Duodenal mucosa (tissue), 2 donors: ENCODE measurements at regions not wholly inside any gene's neighbourhood (a gene's known extent, or its start where the extent isn't known, plus 50 kb on each side); places are given as distances from the start of the nearest gene placed in this dataset.

ENCODE experiments used
- H3K27ac ChIP-seq: one replicate; pipeline ENCODE4 v1.7.0; 2013; ENCODE audit warnings: low read depth, low read length
- H3K27me3 ChIP-seq, 2 donors: one replicate each; pipeline ENCODE4 v1.7.0; 2013; ENCODE audit warnings: low read length in 2 of 2, control low read depth in 1 of 2; ENCODE audit not compliant: insufficient read depth in 2 of 2, control insufficient read depth in 1 of 2
- H3K36me3 ChIP-seq, 2 donors: one replicate each; pipeline ENCODE4 v1.7.0; 2013; ENCODE audit warnings: low read length in 2 of 2, control low read depth in 1 of 2; ENCODE audit not compliant: insufficient read depth in 2 of 2, control insufficient read depth in 1 of 2
- H3K4me1 ChIP-seq, 2 donors: one replicate each; pipeline ENCODE4 v1.7.0; 2013; ENCODE audit warnings: low read length in 2 of 2, control low read depth in 1 of 2; ENCODE audit not compliant: insufficient read depth in 2 of 2, control insufficient read depth in 1 of 2
- H3K4me3 ChIP-seq, 2 donors: one replicate each; pipeline ENCODE4 v1.7.0; 2013; ENCODE audit warnings: low read length in 2 of 2, low read depth in 1 of 2
- H3K9ac ChIP-seq, 2 donors: one replicate each; pipeline ENCODE4 v1.7.0; 2013; ENCODE audit warnings: low read length in 2 of 2, low read depth in 1 of 2
- H3K9me3 ChIP-seq, 2 donors: one replicate each; pipeline ENCODE4 v1.7.0; 2013; ENCODE audit warnings: low read length in 2 of 2, control low read depth in 1 of 2; ENCODE audit not compliant: control insufficient read depth in 1 of 2

DNA sequence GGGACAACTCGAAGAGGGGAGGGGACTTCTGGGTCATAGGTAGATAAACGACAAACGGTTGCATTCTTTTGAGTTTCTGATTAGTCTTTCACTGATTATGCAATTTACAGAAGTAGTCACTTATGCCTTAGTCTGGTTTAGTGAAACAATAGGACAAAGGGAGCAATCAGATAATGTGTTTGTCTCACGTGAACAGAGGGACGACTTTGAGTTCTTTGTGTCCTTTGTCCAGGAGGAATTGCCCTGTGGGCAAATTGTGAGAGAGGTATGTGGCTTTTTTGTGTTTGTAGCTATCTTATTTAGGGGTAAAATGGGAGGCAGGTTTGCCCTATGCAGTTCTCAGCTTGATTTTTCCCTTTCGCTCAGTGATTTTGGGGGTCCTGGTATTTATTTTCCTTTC lies 362.9 kb upstream of the PCDH20 start:
- Histone ChIP-seq H3K27me3 (no peaks in the 10 kb centered on the region), H3K36me3 (no peaks in the 10 kb centered on the region), H3K27ac (no peak overlapping the region), H3K9ac (no peak overlapping the region), H3K4me3 (no peak overlapping the region), H3K9me3 (no peaks in the 10 kb centered on the region), H3K4me1 (no peaks in the 10 kb centered on the region)

DNA sequence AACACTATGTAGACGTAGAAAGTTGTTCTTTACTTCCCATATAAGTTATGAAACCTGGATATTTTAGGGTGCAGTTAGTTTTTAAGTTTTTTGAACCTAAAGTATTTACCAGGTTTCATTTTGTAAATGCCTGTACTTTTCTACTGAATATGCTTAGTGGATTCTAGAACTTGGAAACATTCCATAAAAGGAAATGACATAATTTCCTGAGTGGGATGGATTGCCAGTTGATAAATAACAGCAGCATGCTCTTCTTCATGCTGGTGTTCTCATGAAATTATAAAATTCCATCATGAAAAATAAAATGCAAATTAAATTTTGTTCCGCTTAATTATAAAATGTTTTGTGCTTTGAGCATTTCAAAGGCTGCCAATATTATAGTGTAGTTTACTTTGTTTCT lies 362.2 kb upstream of the PCDH20 start:
- no peaks in the 10 kb centered on the region for H3K27me3 ChIP-seq
- no peak overlapping the region for H3K9ac ChIP-seq
- no peak overlapping the region for H3K27ac ChIP-seq
- no peaks in the 10 kb centered on the region for H3K9me3 ChIP-seq
- H3K36me3 ChIP-seq: no peaks in the 10 kb centered on the region
- no peak overlapping the region for H3K4me3 ChIP-seq
- no peaks in the 10 kb centered on the region for H3K4me1 ChIP-seq

DNA sequence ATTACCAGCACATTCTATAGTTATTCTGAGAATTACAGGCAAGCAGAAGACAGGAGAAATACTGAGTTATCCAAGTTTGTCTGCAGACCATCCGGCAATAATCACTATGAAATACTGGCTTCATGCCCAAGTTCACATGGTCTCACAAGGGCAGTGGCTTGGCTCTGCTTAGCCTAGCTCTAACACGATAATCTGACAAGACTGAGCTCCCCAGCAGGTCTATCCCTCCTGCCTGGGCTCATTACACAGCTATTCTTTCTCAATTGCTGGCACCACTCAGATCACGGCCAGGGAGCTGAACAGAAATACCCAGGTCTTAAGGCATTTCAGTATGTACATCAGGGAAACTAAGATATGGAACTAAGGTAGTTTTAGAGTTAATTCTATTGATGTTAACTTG lies 361.6 kb upstream of the PCDH20 start:
- H3K4me3 ChIP-seq: no peak overlapping the region
- no peaks in the 10 kb centered on the region for H3K36me3 ChIP-seq
- H3K4me1 ChIP-seq: no peaks in the 10 kb centered on the region
- no peaks in the 10 kb centered on the region for H3K9me3 ChIP-seq
- H3K27me3 ChIP-seq: no peaks in the 10 kb centered on the region
- H3K9ac ChIP-seq: no peak overlapping the region
- H3K27ac ChIP-seq: no peak overlapping the region

DNA sequence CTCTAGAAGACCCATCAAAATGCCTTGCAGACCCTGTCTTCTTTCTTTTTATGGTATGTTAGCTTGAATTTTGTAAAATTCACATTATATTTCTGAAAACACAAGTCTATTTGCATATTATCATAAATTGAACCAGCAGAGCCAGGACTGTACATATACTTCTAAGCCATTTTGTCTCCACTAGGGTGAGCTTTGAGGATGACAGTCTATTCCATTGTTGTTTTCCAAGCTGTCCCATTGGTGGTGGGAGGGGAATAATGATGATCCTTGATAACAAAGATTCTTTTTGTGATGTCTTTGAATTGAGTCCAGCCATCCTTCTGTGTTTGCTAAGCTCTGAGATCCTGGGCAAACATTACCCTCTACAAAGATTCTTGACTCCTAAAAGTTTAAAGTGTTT lies 359.3 kb upstream of the PCDH20 start:
- Histone ChIP-seq H3K27ac (no peak overlapping the region), H3K9me3 (no peaks in the 10 kb centered on the region), H3K4me3 (no peak overlapping the region), H3K9ac (no peak overlapping the region), H3K27me3 (no peaks in the 10 kb centered on the region), H3K4me1 (no peaks in the 10 kb centered on the region), H3K36me3 (no peaks in the 10 kb centered on the region)

DNA sequence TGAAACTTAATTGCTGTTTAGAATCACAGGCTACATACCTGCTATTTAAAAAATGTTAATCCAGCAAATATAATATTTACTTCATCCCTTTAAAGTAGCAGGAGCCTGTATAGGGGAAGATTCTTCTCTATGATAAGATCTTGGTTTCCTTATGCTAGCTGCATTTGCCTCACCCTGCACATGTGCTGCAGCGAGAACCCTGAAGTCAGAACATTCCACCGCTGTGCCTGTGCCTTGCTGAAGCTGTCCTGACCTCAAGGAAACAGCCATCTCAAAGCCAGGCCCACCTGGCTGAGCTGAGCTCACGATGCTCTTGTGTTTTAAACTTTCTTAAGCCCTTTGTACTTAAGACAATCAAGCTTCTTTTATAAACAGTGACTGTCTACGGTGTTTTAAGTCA lies 355.0 kb upstream of the PCDH20 start:
- no peak overlapping the region for H3K4me3 ChIP-seq

DNA sequence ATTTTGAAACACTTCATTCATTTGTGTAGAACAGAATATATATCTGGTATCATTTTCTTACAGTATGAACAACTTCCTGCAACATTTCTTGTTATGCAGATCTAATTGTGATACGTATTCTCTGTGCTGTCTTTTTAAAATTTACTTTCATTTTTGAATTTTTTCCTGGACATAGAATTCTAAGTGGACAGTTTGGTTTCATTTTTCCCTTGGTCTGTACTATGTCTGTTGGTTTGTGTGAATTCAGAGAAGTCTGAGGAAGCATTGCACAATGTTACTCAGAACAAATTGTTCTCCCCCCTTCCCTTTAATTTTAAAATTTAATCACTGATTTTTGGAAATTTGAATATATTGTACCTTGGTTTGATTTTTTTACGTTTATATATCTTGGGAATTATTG lies 352.5 kb upstream of the PCDH20 start:
- H3K4me1 ChIP-seq: no peaks in the 10 kb centered on the region
- no peaks in the 10 kb centered on the region for H3K27me3 ChIP-seq
- no peak overlapping the region for H3K27ac ChIP-seq
- no peak overlapping the region for H3K9ac ChIP-seq
- no peak overlapping the region for H3K4me3 ChIP-seq
- H3K9me3 ChIP-seq: no peaks in the 10 kb centered on the region
- no peaks in the 10 kb centered on the region for H3K36me3 ChIP-seq

More for the DNA sequence above, 355.0 kb upstream of the PCDH20 start:
- Histone ChIP-seq H3K27ac (no peak overlapping the region), H3K27me3 (no peaks in the 10 kb centered on the region), H3K4me1 (no peaks in the 10 kb centered on the region), H3K9ac (no peak overlapping the region), H3K9me3 (no peaks in the 10 kb centered on the region), H3K36me3 (no peaks in the 10 kb centered on the region)

DNA sequence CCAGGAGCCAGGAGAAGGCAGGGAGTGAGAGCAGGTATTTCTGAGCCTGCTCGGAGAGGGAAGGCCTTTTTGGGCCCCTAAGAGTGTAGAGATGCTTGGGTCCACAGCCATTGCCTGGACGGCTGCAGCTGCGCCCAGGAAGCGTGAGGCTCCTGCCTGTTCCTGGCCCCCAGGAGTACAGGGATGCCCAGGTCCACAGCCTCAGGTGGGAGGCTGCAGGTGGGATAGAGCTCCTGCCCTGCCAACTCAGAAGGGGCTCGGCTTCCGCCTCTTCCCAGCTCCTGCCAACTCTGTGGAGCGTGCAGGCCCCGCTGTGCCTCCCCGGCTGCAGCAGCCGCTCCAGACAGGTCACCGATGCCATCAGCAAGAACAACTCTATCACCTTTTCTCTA lies 351.0 kb upstream of the PCDH20 start:
- no peaks in the 10 kb centered on the region for H3K36me3 ChIP-seq
- H3K4me3 ChIP-seq: no peak overlapping the region
- no peak overlapping the region for H3K27ac ChIP-seq
- H3K9me3 ChIP-seq: no peaks in the 10 kb centered on the region
- H3K4me1 ChIP-seq: no peaks in the 10 kb centered on the region
- H3K27me3 ChIP-seq: no peaks in the 10 kb centered on the region
- H3K9ac ChIP-seq: no peak overlapping the region

DNA sequence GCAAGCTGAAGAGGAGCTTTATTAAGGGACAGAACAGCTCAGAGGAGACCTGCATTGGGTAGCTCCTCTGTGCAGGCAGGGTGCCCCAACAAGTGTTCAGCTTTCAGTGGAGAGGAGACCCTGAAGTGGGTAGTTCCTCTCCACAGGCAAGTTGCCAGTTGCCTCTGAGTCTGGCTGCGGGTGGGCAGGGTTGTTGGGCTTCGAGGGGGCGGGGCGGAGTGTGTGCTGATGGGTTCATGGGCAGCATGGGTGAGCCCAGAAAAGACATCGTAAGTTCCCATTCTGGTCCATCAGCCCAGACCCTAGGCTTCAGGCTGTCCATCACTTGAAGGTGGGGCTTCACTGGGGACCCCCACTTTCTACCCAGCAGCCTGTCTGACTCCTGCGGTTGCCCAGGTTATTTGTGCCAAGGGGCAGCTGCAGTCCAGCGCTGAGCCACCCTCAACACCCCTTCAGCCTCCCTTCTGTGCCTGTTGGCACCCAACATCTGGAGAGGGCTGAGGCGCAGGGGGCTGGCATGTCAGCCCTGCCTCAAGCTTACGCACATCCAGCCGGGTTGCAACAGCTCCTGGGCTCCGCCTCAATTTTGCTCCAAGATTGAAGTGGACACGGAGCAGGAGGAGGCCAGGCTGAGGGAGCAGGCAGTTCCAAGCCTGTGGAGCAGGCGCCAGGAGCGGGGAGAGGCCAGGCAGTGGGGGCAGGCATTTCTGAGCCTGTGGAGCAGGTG lies 350.5 kb upstream of the PCDH20 start:
- Histone ChIP-seq H3K4me1 (no peaks in the 10 kb centered on the region), H3K4me3 (no peak overlapping the region), H3K9ac (no peak overlapping the region), H3K9me3 (no peaks in the 10 kb centered on the region), H3K36me3 (no peaks in the 10 kb centered on the region), H3K27me3 (no peaks in the 10 kb centered on the region), H3K27ac (no peak overlapping the region)

DNA sequence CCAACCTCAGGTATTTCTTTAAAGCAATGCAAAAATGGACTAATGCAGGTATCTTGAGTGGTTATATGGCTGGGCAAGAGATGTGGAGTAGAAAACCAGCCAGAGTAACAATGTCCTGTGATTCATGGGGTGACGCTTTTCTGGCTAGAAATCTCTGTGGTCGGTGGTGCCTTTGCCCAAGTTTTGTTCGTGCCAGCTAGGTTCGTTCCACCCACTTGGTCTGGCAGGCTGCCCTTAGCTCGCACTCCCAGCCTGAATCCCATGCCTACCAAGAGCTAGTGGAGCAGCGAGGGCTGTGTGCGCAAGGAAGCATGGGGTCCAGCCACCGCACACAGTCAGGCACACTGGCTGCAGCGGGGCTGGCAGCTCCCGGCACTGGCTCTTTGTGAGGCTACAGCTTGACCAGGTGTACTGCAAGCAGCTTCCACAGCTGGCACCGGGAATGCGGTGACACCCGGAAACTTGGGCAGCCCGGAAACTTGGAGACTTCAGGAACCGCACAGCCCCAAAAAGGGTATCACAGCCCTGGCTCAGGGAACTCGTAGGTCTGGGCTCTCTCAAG lies 349.6 kb upstream of the PCDH20 start:
- Histone ChIP-seq H3K4me3 (no peak overlapping the region), H3K9ac (no peak overlapping the region), H3K27me3 (no peaks in the 10 kb centered on the region), H3K9me3 (no peaks in the 10 kb centered on the region), H3K4me1 (no peaks in the 10 kb centered on the region), H3K36me3 (no peaks in the 10 kb centered on the region), H3K27ac (no peak overlapping the region)

DNA sequence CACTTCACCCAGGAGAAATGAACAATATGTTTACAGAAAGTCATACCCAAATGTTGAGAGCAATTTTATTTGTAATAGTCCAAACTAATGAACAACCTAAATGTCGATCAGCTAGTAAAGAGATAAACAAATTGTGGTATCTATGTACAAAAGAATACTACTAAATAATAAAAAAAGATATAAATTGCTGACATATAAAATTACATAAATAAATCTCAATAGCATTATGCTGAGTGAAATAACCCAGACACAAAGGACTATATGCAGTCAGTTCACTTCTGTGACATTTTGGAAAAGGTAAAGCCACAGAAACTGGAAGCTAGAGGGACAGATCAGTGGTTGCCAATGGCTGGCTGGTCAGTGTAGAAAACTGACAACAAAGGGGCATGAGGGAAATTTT lies 346.0 kb upstream of the PCDH20 start:
- Histone ChIP-seq H3K36me3 (no peaks in the 10 kb centered on the region), H3K9me3 (no peaks in the 10 kb centered on the region), H3K27ac (no peak overlapping the region), H3K27me3 (no peaks in the 10 kb centered on the region), H3K4me1 (no peaks in the 10 kb centered on the region), H3K9ac (no peak overlapping the region), H3K4me3 (no peak overlapping the region)
